ENCODE measurements at regions not wholly inside any gene's neighbourhood (a gene's known extent, or its start where the extent isn't known, plus 50 kb on each side); places are given as distances from the start of the nearest gene placed in this dataset.

DNA sequence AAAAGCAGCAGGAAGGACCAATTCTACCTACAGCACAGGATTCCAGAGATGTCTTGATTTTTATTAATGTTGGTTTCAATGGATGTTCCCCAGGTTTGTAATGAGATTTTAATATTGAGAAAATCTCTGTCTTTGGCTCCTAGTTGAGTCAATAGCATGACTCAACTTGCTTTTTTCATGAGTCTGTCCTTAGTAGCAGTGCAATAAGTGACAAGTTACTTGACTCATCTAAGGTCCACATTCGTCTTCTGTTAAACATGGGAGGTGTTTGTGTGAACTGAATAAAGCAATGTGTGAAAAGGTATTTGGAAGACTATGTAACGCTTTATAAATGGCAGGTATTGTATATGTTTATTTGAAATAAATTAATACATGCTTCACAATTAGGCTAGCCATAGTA, 645.0 kb upstream of the PTBP2 start:
- DNase-seq: no peak
- Mint-ChIP-seq H3K4me1 (no peaks in the 10 kb centered on the region), H3K27ac (no peak overlapping the region), H3K4me3 (no peak overlapping the region), H3K36me3 (no peaks in the 10 kb centered on the region), H3K27me3 (ENCODE audit: low read depth in 3 of 3) (peaks cover 0 to 2% (median 0%) of the 10 kb centered on the region in 3 donors), H3K9me3 (peaks cover 2 to 11% (median 7%) of the 10 kb centered on the region in 7 donors)
- H3K9ac ChIP-seq (ENCODE audit: insufficient read depth, low read length, poor library complexity, severe bottlenecking): no peak overlapping the region
- no CpG with 5 or more reads among the region's 2 CpGs for WGBS (ENCODE audit: insufficient coverage)
- no peak overlapping the region for H3K4me2 ChIP-seq (replicated peaks; ENCODE audit: extremely low read depth, low read length, poor library complexity, severe bottlenecking)
- no peaks in the 10 kb centered on the region for H3K36me3 ChIP-seq (replicated peaks in 1 of 2; ENCODE audit: control insufficient read depth in 1 of 2, insufficient read depth in 2 of 2, low read length in 2 of 2)
- H3K9me3 ChIP-seq (replicated peaks in 1 of 2; ENCODE audit: control insufficient read depth in 1 of 2, insufficient read depth in 1 of 2, low read length in 2 of 2): peaks cover 0 to 15% of the 10 kb centered on the region in 2 donors
- H3K27me3 ChIP-seq (ENCODE audit: control insufficient read depth in 2 of 2, insufficient read depth in 2 of 2, low read length in 2 of 2): no peaks in the 10 kb centered on the region
- intact Hi-C loops (cut with micrococcal nuclease): no loop called here
- H3K4me1 ChIP-seq (ENCODE audit: control insufficient read depth in 1 of 2, insufficient read depth in 2 of 2, low read length in 2 of 2): no peaks in the 10 kb centered on the region
- H3K27ac ChIP-seq (ENCODE audit: low read depth in 1 of 2, low read length in 2 of 2): no peak overlapping the region
- TF ChIP-seq, protein P1, sequence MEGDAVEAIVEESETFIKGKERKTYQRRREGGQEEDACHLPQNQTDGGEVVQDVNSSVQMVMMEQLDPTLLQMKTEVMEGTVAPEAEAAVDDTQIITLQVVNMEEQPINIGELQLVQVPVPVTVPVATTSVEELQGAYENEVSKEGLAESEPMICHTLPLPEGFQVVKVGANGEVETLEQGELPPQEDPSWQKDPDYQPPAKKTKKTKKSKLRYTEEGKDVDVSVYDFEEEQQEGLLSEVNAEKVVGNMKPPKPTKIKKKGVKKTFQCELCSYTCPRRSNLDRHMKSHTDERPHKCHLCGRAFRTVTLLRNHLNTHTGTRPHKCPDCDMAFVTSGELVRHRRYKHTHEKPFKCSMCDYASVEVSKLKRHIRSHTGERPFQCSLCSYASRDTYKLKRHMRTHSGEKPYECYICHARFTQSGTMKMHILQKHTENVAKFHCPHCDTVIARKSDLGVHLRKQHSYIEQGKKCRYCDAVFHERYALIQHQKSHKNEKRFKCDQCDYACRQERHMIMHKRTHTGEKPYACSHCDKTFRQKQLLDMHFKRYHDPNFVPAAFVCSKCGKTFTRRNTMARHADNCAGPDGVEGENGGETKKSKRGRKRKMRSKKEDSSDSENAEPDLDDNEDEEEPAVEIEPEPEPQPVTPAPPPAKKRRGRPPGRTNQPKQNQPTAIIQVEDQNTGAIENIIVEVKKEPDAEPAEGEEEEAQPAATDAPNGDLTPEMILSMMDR (IDR thresholded peaks at IDR 0.05): no peak
- no peaks in the 10 kb centered on the region for H3K79me2 ChIP-seq (ENCODE audit: insufficient read depth, low read length)
- H2AFZ ChIP-seq (ENCODE audit: insufficient read depth, low read depth, low read length, poor library complexity, severe bottlenecking): no peak overlapping the region
- H3K4me3 ChIP-seq (replicated peaks in 1 of 3; ENCODE audit: low read depth in 2 of 3, low read length in 3 of 3): no peak overlapping the region
- H4K20me1 ChIP-seq (ENCODE audit: insufficient read depth, low read length): no peaks in the 10 kb centered on the region

DNA sequence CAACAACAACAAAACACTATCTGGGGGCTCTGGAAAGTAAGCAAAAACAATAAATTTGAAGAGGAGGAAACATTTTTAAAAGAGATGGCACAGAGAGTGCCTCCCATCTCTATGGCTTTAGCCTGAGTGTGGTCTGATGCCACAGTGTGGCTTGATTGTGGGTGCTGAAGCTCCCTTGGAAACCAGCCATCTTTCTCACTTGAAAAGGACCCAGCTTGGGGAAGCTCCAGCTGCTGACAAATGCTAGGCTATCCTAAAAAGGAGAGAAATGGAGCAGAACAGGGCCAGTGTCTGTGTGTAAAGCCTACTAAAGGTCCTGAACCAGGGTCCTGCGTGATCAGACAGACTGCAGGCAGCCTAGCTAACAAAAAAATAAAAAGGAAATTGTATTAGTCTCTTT, 642.0 kb upstream of the PTBP2 start:
- Histone ChIP-seq H4K20me1 (ENCODE audit: insufficient read depth, low read length) (no peaks in the 10 kb centered on the region), H2AFZ (ENCODE audit: insufficient read depth, low read depth, low read length, poor library complexity, severe bottlenecking) (no peak overlapping the region), H3K27me3 (ENCODE audit: control insufficient read depth in 2 of 2, insufficient read depth in 2 of 2, low read length in 2 of 2) (no peaks in the 10 kb centered on the region), H3K79me2 (ENCODE audit: insufficient read depth, low read length) (no peaks in the 10 kb centered on the region), H3K27ac (ENCODE audit: low read depth in 1 of 2, low read length in 2 of 2) (no peak overlapping the region), H3K36me3 (replicated peaks in 1 of 2; ENCODE audit: control insufficient read depth in 1 of 2, insufficient read depth in 2 of 2, low read length in 2 of 2) (no peaks in the 10 kb centered on the region), H3K4me2 (replicated peaks; ENCODE audit: extremely low read depth, low read length, poor library complexity, severe bottlenecking) (no peak overlapping the region), H3K4me3 (replicated peaks in 1 of 3; ENCODE audit: low read depth in 2 of 3, low read length in 3 of 3) (no peak overlapping the region), H3K9me3 (replicated peaks in 1 of 2; ENCODE audit: control insufficient read depth in 1 of 2, insufficient read depth in 1 of 2, low read length in 2 of 2) (peaks cover 8 to 21% of the 10 kb centered on the region in 2 donors), H3K9ac (ENCODE audit: insufficient read depth, low read length, poor library complexity, severe bottlenecking) (no peak overlapping the region), H3K4me1 (ENCODE audit: control insufficient read depth in 1 of 2, insufficient read depth in 2 of 2, low read length in 2 of 2) (no peaks in the 10 kb centered on the region)
- DNase-seq: no peak
- TF ChIP-seq, protein P1 (IDR thresholded peaks at IDR 0.05): no peak
- H3K36me3 Mint-ChIP-seq: no peaks in the 10 kb centered on the region
- H3K27ac Mint-ChIP-seq: no peak overlapping the region
- intact Hi-C loops (cut with micrococcal nuclease): no loop called here
- H3K9me3 Mint-ChIP-seq: peaks cover 0 to 17% (median 9%) of the 10 kb centered on the region in 7 donors
- H3K4me3 Mint-ChIP-seq: no peak overlapping the region
- no CpG with 5 or more reads among the region's 1 CpG for WGBS (ENCODE audit: insufficient coverage)
- no peaks in the 10 kb centered on the region for H3K4me1 Mint-ChIP-seq
- peaks cover 0 to 2% (median 0%) of the 10 kb centered on the region in 3 donors for H3K27me3 Mint-ChIP-seq (ENCODE audit: low read depth in 3 of 3)

Measured in CD14-positive monocyte (primary cell).